Thymus (tissue), 11 donors: ENCODE measurements at regions not wholly inside any gene's neighbourhood (a gene's known extent, or its start where the extent isn't known, plus 50 kb on each side); places are given as distances from the start of the nearest gene placed in this dataset.
"Not testable (repeated sequence)": the region's sequence is repeated elsewhere in the genome, so short reads cannot be mapped to it uniquely, and the experiment has no call there.

Experiments
- DNase-seq, 9 donors: peaks; one replicate each; pipeline ENCODE4 v3.0.0-alpha.2; 2013; ENCODE audit warnings: low spot score in 9 of 9, low read depth in 6 of 9, missing footprints in 1 of 9
- H3K27ac ChIP-seq, 2 donors: one replicate each; pipeline ENCODE4 v1.5.1; 2013; ENCODE audit warnings: control low read depth in 1 of 2, low read depth in 1 of 2, low read length in 1 of 2, mild to moderate bottlenecking in 1 of 2, moderate library complexity in 1 of 2
- H3K27me3 ChIP-seq, 2 donors: one replicate each; pipeline ENCODE4 v1.5.1; 2013; ENCODE audit warnings: low read length in 1 of 2; ENCODE audit not compliant: control insufficient read depth in 2 of 2, insufficient read depth in 1 of 2
- H3K36me3 ChIP-seq, 2 donors: one replicate each; pipeline ENCODE4 v1.5.1; 2013; ENCODE audit warnings: low read length in 1 of 2, mild to moderate bottlenecking in 1 of 2, moderate library complexity in 1 of 2; ENCODE audit not compliant: control insufficient read depth in 2 of 2, insufficient read depth in 2 of 2
- H3K4me1 ChIP-seq, 2 donors: one replicate each; pipeline ENCODE4 v1.5.1; 2013; ENCODE audit warnings: low read length in 2 of 2; ENCODE audit not compliant: control insufficient read depth in 2 of 2, insufficient read depth in 2 of 2
- H3K4me3 ChIP-seq, 2 donors: one replicate each; pipeline ENCODE4 v1.5.1; 2013; ENCODE audit warnings: low read length in 2 of 2, control low read depth in 1 of 2, mild to moderate bottlenecking in 1 of 2
- H3K9me3 ChIP-seq, 2 donors: one replicate each; pipeline ENCODE4 v1.5.1; 2013; ENCODE audit warnings: low read length in 1 of 2, mild to moderate bottlenecking in 1 of 2; ENCODE audit not compliant: control insufficient read depth in 2 of 2, insufficient read depth in 1 of 2
- WGBS: extraction: QIAGEN DNeasy Blood & Tissue Kit; methylation state at CpG from one replicate; pipeline ENCODE4 v1.1.7; 2013; 5-methylcytosine and 5-hydroxymethylcytosine counted together
- donor health status: healthy.

DNA sequence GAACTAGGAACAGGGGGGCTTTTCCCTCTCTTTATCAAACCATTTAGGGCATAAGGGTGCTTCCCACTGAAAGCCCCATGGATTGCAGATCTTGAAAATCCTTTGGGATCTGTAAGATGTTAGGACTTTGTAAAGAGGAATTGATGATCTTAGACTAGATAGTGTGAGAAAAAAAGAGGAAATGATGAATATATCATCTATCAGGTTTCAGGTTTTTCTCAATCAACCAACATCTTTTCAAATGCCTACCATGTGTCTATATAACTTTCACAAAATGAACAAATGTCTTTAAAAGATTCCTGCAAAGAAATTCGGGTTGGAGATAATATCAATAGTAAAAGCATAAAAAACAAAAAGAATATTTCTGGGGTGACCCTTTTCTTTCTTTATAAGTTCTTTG, 50.1 kb downstream of the KCNC4 start:
- no peak overlapping the region for H3K4me3 ChIP-seq
- DNase-seq, result no peak
- no peaks in the 10 kb centered on the region for H3K27me3 ChIP-seq
- H3K36me3 ChIP-seq, result no peaks in the 10 kb centered on the region
- 95% methylated on average over 1 of the region's 1 CpG for WGBS
- no peaks in the 10 kb centered on the region for H3K4me1 ChIP-seq
- H3K27ac ChIP-seq, result no peak overlapping the region
- H3K9me3 ChIP-seq, result no peaks in the 10 kb centered on the region

DNA sequence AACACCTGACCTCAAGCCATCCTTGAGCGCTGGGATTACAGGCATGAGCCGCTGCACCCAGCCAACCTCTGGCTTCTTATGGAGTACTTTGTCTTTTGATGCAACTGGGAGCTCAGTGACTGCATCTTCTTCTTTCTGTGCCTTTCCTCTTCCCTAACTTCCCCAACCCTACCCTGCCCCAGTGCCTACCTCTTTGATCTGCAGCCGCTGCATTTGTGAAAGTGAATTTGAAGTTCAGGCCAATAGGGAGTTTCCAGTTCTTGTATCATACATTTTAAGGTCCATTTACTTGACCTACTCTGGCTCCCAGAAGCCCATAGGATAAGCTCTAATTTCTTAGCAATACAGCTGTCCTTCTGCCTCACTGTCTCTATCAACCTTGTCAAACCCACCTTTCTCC, 52.2 kb downstream of the KCNC4 start:
- no peak overlapping the region for H3K27ac ChIP-seq

GRCh38 chr1:110262846-110263631, 52.9 kb downstream of the KCNC4 start:
- H3K9me3 ChIP-seq, result no peaks in the 10 kb centered on the region
- no peak overlapping the region for H3K4me3 ChIP-seq
- H3K27ac ChIP-seq, result no peak overlapping the region
- WGBS, result 91% methylated on average over 9 of the region's 9 CpGs
- H3K27me3 ChIP-seq, result no peaks in the 10 kb centered on the region
- peak in 1 of 9 donors; percentile 16 for DNase-seq
- H3K4me1 ChIP-seq, result no peaks in the 10 kb centered on the region
- H3K36me3 ChIP-seq, result no peaks in the 10 kb centered on the region

More for the DNA sequence above, 52.2 kb downstream of the KCNC4 start:
- no peaks in the 10 kb centered on the region for H3K9me3 ChIP-seq
- no peaks in the 10 kb centered on the region for H3K36me3 ChIP-seq
- no peak overlapping the region for H3K4me3 ChIP-seq
- WGBS, result 65% methylated on average over 3 of the region's 3 CpGs
- DNase-seq, result no peak
- H3K4me1 ChIP-seq, result no peaks in the 10 kb centered on the region
- H3K27me3 ChIP-seq, result no peaks in the 10 kb centered on the region

DNA sequence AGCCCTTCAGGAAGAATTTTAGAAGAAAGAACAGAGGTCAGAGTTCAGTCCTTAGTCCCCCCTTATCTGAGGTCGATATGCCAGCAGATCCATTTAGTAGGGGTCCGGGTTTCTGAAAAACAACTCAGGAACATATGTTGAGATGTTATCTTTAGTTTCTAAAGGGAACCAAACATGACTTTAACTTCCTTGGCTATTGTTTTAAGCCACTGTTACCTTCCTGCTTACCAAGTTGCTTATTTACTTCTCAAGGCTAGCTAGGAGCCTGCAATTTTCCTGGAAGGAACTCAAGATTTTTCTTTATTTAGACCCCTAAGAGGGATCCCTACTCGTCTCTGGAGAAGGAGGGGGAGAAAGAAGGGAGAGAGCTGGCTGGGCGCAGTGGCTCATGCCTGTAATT, 54.3 kb downstream of the KCNC4 start:
- H3K36me3 ChIP-seq, result no peaks in the 10 kb centered on the region
- no peak overlapping the region for H3K4me3 ChIP-seq
- H3K4me1 ChIP-seq, result no peaks in the 10 kb centered on the region
- 63% methylated on average over 4 of the region's 4 CpGs for WGBS
- no peaks in the 10 kb centered on the region for H3K27me3 ChIP-seq
- no peaks in the 10 kb centered on the region for H3K9me3 ChIP-seq
- no peak for DNase-seq
- no peak overlapping the region for H3K27ac ChIP-seq

DNA sequence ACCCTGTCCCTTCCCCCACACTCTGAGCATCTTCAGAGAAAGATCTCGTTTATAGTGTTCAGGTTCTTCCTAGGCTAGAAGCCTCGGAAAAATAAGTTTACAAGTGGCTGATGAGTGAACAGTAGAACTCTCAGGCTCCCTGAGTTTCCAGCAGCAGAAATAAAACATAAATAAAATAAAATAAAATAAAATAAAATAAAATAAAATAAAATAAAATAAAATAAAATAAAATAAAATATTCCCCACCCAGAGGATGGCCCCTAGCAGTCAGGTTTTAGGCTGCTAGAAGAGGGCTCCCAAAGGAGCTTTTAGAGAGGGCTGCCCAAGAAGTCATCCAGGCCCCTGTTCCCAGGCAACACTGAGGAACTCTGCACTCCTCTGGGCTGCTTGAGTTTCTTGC, 55.1 kb downstream of the KCNC4 start:
- H3K36me3 ChIP-seq, result no peaks in the 10 kb centered on the region
- H3K27me3 ChIP-seq, result no peaks in the 10 kb centered on the region
- H3K4me3 ChIP-seq, result no peak overlapping the region
- no peak overlapping the region for H3K27ac ChIP-seq
- no peaks in the 10 kb centered on the region for H3K4me1 ChIP-seq
- no peak for DNase-seq
- no peaks in the 10 kb centered on the region for H3K9me3 ChIP-seq
- whole genome bisulfite sequencing, result 96% methylated on average over 2 of the region's 2 CpGs

DNA sequence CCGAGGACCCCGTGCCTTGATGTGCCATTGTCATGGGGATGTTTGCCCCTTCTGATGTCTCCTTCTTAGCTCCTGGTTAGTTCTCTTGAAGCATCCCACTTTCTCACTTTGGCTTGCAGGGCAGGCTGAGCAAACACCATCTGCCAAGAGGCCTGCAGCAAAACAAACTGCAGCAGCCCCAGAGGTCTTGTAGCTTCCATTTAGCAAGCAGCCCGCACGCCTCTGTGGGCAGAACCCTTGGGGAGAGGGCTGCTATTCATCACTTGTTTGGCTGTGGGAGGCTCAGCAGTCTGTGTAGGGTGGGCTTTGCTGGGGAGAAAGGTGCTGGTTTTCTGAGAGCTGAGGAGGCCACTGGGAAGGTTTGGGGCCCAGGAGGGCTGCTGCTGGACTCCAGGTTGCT, 56.7 kb downstream of the KCNC4 start:
- no peaks in the 10 kb centered on the region for H3K4me1 ChIP-seq
- H3K27ac ChIP-seq, result no peak overlapping the region
- H3K9me3 ChIP-seq, result no peaks in the 10 kb centered on the region
- over 99% methylated on average over 4 of the region's 4 CpGs for WGBS
- no peak overlapping the region for H3K4me3 ChIP-seq
- H3K27me3 ChIP-seq, result no peaks in the 10 kb centered on the region
- H3K36me3 ChIP-seq, result no peaks in the 10 kb centered on the region
- DNase-seq, result no peak

- H3K9me3 ChIP-seq, result no peaks in the 10 kb centered on the region
- H3K27ac ChIP-seq, result no peak overlapping the region
- WGBS, result 97% methylated on average over 7 of the region's 7 CpGs
- DNase-seq, result no peak
- H3K4me1 ChIP-seq, result no peaks in the 10 kb centered on the region
- H3K4me3 ChIP-seq, result no peak overlapping the region
- no peaks in the 10 kb centered on the region for H3K36me3 ChIP-seq
- no peaks in the 10 kb centered on the region for H3K27me3 ChIP-seq
These were observed 57.1 kb downstream of the KCNC4 start for GRCh38 chr1:110267260-110267659.

DNA sequence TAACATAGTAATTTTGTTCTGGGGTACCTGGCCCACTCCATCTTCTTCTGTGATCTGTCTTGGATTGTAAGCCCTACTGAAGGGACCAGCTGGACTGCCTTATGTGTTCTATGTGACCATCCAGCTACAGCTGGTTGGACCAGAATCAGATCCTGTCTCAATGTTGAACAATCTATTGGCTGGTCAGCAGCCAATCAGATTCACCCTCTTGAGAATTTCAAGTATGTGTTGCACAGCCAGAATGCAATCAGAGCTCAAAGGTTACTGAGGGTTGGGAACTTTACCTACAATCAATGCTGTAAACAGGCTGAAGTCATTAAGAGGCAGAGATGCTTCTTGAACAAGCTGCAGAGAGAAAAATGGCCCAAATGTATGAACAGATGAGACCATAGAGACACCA, 61.9 kb downstream of the KCNC4 start:
- no peaks in the 10 kb centered on the region for H3K27me3 ChIP-seq
- no peak overlapping the region for H3K27ac ChIP-seq
- H3K4me3 ChIP-seq, result no peak overlapping the region
- H3K36me3 ChIP-seq, result no peaks in the 10 kb centered on the region
- no peak for DNase-seq
- H3K4me1 ChIP-seq, result no peaks in the 10 kb centered on the region
- H3K9me3 ChIP-seq, result no peaks in the 10 kb centered on the region

DNA sequence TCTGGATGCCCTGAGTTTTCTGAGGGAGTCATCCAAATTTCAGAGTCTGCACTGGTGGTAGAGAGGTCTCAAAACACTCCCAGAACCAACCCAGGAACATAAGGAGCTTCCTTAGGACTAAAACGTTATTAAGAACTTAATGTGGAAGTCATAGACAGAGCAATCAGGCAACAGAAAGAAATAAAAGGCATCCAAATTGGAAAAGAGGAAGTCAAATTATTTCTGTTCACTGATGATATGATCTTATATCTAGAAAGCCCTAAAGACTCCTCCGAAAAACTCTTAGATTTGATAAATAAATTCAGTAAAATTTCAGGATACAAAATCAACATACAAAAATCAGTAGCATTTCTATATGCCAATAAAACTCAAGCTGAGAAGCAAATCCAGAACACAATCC, 63.7 kb downstream of the KCNC4 start:
- not testable (repeated sequence) for H3K4me1 ChIP-seq, H3K36me3 ChIP-seq, DNase-seq, H3K27me3 ChIP-seq, H3K27ac ChIP-seq, H3K9me3 ChIP-seq, H3K4me3 ChIP-seq
- 31% methylated on average over 2 of the region's 2 CpGs for WGBS
